ENCODE measurements at regions not wholly inside any gene's neighbourhood (a gene's known extent, or its start where the extent isn't known, plus 50 kb on each side); places are given as distances from the start of the nearest gene placed in this dataset.
"Not testable (repeated sequence)": the region's sequence is repeated elsewhere in the genome, so short reads cannot be mapped to it uniquely, and the experiment has no call there.

GRCh38 chr4:137354562-137354961 lies 177.7 kb downstream of the PCDH18 start:
- TF ChIP-seq CTCF (IDR thresholded peaks at IDR 0.05; ENCODE audit: insufficient read depth, low read length, poor library complexity, severe bottlenecking); EZH2phosphoT487 (conservative IDR thresholded peaks at IDR 0.05; ENCODE audit: low read length): not testable (repeated sequence)

Measured in SU-DHL-6 (cell line).